ENCODE measurements at regions not wholly inside any gene's neighbourhood (a gene's known extent, or its start where the extent isn't known, plus 50 kb on each side); places are given as distances from the start of the nearest gene placed in this dataset.

DNA sequence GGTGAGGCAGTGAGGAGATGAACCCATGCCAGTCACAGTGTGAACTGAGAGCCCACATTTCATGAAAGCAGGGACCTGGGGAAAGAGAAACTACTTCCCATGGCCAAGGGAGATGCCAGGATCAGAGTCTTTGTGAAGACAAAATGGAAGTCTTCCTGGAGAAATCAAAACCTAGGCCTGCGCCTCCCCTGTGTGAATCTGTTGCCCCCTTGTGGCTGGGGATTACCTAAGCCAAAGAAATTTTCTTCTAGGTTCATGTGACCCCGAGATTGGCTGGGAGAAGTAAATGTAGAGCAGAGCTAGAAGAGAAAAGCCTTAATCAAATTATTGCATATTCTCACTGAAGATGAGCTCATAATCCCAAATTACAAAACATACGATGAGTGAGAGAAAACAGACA lies 1075.3 kb downstream of the TBC1D22A start:
- H3K4me3 ChIP-seq (ENCODE audit: low read length): no peak overlapping the region
- TF ChIP-seq CTCF (IDR thresholded peaks at IDR 0.05; ENCODE audit: insufficient read depth, low read depth, low read length, missing control alignments): no peak
- peak; percentile 11 for DNase-seq (ENCODE audit: low read depth)

GRCh38 chr22:47836957-47837356 lies 1074.5 kb downstream of the TBC1D22A start:
- H3K4me3 ChIP-seq (ENCODE audit: low read length): no peak overlapping the region
- TF ChIP-seq CTCF (IDR thresholded peaks at IDR 0.05; ENCODE audit: insufficient read depth, low read depth, low read length, missing control alignments): no peak
- DNase-seq (ENCODE audit: low read depth): no peak

- H3K4me3 ChIP-seq (ENCODE audit: low read length): no peak overlapping the region
- no peak for TF ChIP-seq CTCF (IDR thresholded peaks at IDR 0.05; ENCODE audit: insufficient read depth, low read depth, low read length, missing control alignments)
- DNase-seq (ENCODE audit: low read depth): peak; percentile 46
Measured at GRCh38 chr22:47835726-47836125, 1073.3 kb downstream of the TBC1D22A start.

GRCh38 chr22:47826016-47826415 lies 1063.6 kb downstream of the TBC1D22A start:
- no peak for TF ChIP-seq CTCF (IDR thresholded peaks at IDR 0.05; ENCODE audit: insufficient read depth, low read depth, low read length, missing control alignments)

GRCh38 chr22:47822422-47822821 lies 1060.0 kb downstream of the TBC1D22A start:
- no peak for TF ChIP-seq CTCF (IDR thresholded peaks at IDR 0.05; ENCODE audit: insufficient read depth, low read depth, low read length, missing control alignments)
- no peak for DNase-seq (ENCODE audit: low read depth)
- no peak overlapping the region for H3K4me3 ChIP-seq (ENCODE audit: low read length)

More at GRCh38 chr22:47826016-47826415, 1063.6 kb downstream of the TBC1D22A start:
- DNase-seq (ENCODE audit: low read depth): no peak
- H3K4me3 ChIP-seq (ENCODE audit: low read length): no peak overlapping the region

- no peak for TF ChIP-seq CTCF (IDR thresholded peaks at IDR 0.05; ENCODE audit: insufficient read depth, low read depth, low read length, missing control alignments)
- no peak for DNase-seq (ENCODE audit: low read depth)
- H3K4me3 ChIP-seq (ENCODE audit: low read length): no peak overlapping the region
Measured at GRCh38 chr22:47818496-47818895, 1056.0 kb downstream of the TBC1D22A start.

- no peak for DNase-seq (ENCODE audit: low read depth)
- TF ChIP-seq CTCF (IDR thresholded peaks at IDR 0.05; ENCODE audit: insufficient read depth, low read depth, low read length, missing control alignments): no peak
- H3K4me3 ChIP-seq (ENCODE audit: low read length): no peak overlapping the region
Measured at GRCh38 chr22:47817380-47817779, 1054.9 kb downstream of the TBC1D22A start.

Measured in epithelial cell of esophagus (primary cell).